ENCODE measurements at regions not wholly inside any gene's neighbourhood (a gene's known extent, or its start where the extent isn't known, plus 50 kb on each side); places are given as distances from the start of the nearest gene placed in this dataset.

- TF ChIP-seq POLR2AphosphoS5 (IDR thresholded peaks at IDR 0.05) (no peak), POLR2A (IDR thresholded peaks at IDR 0.05) (no peak), EP300 (IDR thresholded peaks at IDR 0.05) (no peak)
- TF ChIP-seq, protein P1, sequence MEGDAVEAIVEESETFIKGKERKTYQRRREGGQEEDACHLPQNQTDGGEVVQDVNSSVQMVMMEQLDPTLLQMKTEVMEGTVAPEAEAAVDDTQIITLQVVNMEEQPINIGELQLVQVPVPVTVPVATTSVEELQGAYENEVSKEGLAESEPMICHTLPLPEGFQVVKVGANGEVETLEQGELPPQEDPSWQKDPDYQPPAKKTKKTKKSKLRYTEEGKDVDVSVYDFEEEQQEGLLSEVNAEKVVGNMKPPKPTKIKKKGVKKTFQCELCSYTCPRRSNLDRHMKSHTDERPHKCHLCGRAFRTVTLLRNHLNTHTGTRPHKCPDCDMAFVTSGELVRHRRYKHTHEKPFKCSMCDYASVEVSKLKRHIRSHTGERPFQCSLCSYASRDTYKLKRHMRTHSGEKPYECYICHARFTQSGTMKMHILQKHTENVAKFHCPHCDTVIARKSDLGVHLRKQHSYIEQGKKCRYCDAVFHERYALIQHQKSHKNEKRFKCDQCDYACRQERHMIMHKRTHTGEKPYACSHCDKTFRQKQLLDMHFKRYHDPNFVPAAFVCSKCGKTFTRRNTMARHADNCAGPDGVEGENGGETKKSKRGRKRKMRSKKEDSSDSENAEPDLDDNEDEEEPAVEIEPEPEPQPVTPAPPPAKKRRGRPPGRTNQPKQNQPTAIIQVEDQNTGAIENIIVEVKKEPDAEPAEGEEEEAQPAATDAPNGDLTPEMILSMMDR (IDR thresholded peaks at IDR 0.05) = no peak
Measured at GRCh38 chr21:28385845-28386244, 606.8 kb downstream of the LTN1 start.
